Mammary epithelial cell (primary cell): ENCODE measurements at regions not wholly inside any gene's neighbourhood (a gene's known extent, or its start where the extent isn't known, plus 50 kb on each side); places are given as distances from the start of the nearest gene placed in this dataset.

Experiments used
- EZH2 ChIP-seq: IDR thresholded peaks from 2 replicates; pipeline ENCODE4 v1.6.1; 2012; ENCODE audit warnings: low read length, inconsistent platforms, borderline replicate concordance
- TF ChIP-seq, protein P1 (sequence below), 2 donors: IDR thresholded peaks in 1 of 2; conservative IDR thresholded peaks in 1 of 2; 2 replicates each; pipeline ENCODE4 v1.5.1; 2011 to 2012; ENCODE audit warnings: inconsistent platforms in 2 of 2, low read length in 2 of 2, mild to moderate bottlenecking in 2 of 2, control low read depth in 1 of 2, low read depth in 1 of 2; ENCODE audit not compliant: insufficient read depth in 1 of 2; ENCODE audit errors: extremely low read depth in 1 of 2

- TF ChIP-seq, protein P1, sequence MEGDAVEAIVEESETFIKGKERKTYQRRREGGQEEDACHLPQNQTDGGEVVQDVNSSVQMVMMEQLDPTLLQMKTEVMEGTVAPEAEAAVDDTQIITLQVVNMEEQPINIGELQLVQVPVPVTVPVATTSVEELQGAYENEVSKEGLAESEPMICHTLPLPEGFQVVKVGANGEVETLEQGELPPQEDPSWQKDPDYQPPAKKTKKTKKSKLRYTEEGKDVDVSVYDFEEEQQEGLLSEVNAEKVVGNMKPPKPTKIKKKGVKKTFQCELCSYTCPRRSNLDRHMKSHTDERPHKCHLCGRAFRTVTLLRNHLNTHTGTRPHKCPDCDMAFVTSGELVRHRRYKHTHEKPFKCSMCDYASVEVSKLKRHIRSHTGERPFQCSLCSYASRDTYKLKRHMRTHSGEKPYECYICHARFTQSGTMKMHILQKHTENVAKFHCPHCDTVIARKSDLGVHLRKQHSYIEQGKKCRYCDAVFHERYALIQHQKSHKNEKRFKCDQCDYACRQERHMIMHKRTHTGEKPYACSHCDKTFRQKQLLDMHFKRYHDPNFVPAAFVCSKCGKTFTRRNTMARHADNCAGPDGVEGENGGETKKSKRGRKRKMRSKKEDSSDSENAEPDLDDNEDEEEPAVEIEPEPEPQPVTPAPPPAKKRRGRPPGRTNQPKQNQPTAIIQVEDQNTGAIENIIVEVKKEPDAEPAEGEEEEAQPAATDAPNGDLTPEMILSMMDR (conservative IDR thresholded peaks at IDR 0.05 in 1 of 2, IDR thresholded peaks at IDR 0.05 in 1 of 2; ENCODE audit: extremely low read depth in 1 of 2, insufficient read depth in 1 of 2, low read depth in 1 of 2, low read length in 2 of 2): no peak
- no peak for TF ChIP-seq EZH2
Observed at GRCh38 chr14:56061051-56061450, 57.2 kb upstream of the PELI2 start.
